ENCODE measurements at regions not wholly inside any gene's neighbourhood (a gene's known extent, or its start where the extent isn't known, plus 50 kb on each side); places are given as distances from the start of the nearest gene placed in this dataset.
A peak's percentile ranks its signal among the peaks of the same experiment; 100 is the strongest.
"Not testable (repeated sequence)": the region's sequence is repeated elsewhere in the genome, so short reads cannot be mapped to it uniquely, and the experiment has no call there.

- no peaks in the 10 kb centered on the region for H3K9me3 Mint-ChIP-seq
- no peaks in the 10 kb centered on the region for H3K36me3 Mint-ChIP-seq
- no peak overlapping the region for H3K4me3 Mint-ChIP-seq
- no peaks in the 10 kb centered on the region for H3K27me3 Mint-ChIP-seq
- peaks cover 0 to 7% of the 10 kb centered on the region in 2 donors for H3K4me1 Mint-ChIP-seq
- no peak overlapping the region for H3K27ac Mint-ChIP-seq
- DNase-seq (no peak), ATAC-seq (replicated peaks) (no peak)
These were observed 378.8 kb downstream of the OSTF1 start for GRCh38 chr9:75467142-75467541.

GRCh38 chr9:75471549-75472114, 383.3 kb downstream of the OSTF1 start:
- Mint-ChIP-seq H3K4me1 (peaks cover 0 to 7% of the 10 kb centered on the region in 2 donors), H3K27me3 (no peaks in the 10 kb centered on the region), H3K9me3 (no peaks in the 10 kb centered on the region), H3K27ac (no peak overlapping the region), H3K4me3 (no peak overlapping the region), H3K36me3 (no peaks in the 10 kb centered on the region)
- ATAC-seq (replicated peaks): peak in 1 of 2 donors; percentile 38
- DNase-seq: no peak

- no peak overlapping the region for H3K4me3 Mint-ChIP-seq
- H3K36me3 Mint-ChIP-seq: no peaks in the 10 kb centered on the region
- no peak overlapping the region for H3K27ac Mint-ChIP-seq
- H3K9me3 Mint-ChIP-seq: peaks cover 4 to 6% of the 10 kb centered on the region in 2 donors
- ATAC-seq (replicated peaks) (no peak), DNase-seq (no peak)
- H3K27me3 Mint-ChIP-seq: peaks cover 0 to 10% of the 10 kb centered on the region in 2 donors
- no peaks in the 10 kb centered on the region for H3K4me1 Mint-ChIP-seq
These were observed 394.3 kb downstream of the OSTF1 start for GRCh38 chr9:75482566-75482965.

- peaks cover 0 to under 1% of the 10 kb centered on the region in 2 donors for H3K9me3 Mint-ChIP-seq
- no peaks in the 10 kb centered on the region for H3K36me3 Mint-ChIP-seq
- ATAC-seq (replicated peaks) (no peak), DNase-seq (no peak)
- H3K27ac Mint-ChIP-seq: no peak overlapping the region
- no peaks in the 10 kb centered on the region for H3K4me1 Mint-ChIP-seq
- peaks cover 0 to 10% of the 10 kb centered on the region in 2 donors for H3K27me3 Mint-ChIP-seq
- H3K4me3 Mint-ChIP-seq: no peak overlapping the region
These were observed 395.3 kb downstream of the OSTF1 start for GRCh38 chr9:75483636-75484035.

GRCh38 chr9:75487856-75488718, 399.8 kb downstream of the OSTF1 start:
- H3K4me3 Mint-ChIP-seq: no peak overlapping the region
- DNase-seq (no peak), ATAC-seq (replicated peaks) (no peak)
- no peaks in the 10 kb centered on the region for H3K4me1 Mint-ChIP-seq
- peaks cover 4 to 10% of the 10 kb centered on the region in 2 donors for H3K9me3 Mint-ChIP-seq
- H3K36me3 Mint-ChIP-seq: no peaks in the 10 kb centered on the region
- H3K27ac Mint-ChIP-seq: no peak overlapping the region
- H3K27me3 Mint-ChIP-seq: no peaks in the 10 kb centered on the region

- Mint-ChIP-seq H3K27ac (no peak overlapping the region), H3K36me3 (no peaks in the 10 kb centered on the region), H3K27me3 (no peaks in the 10 kb centered on the region), H3K4me1 (no peaks in the 10 kb centered on the region), H3K9me3 (peaks cover 4 to 10% of the 10 kb centered on the region in 2 donors), H3K4me3 (no peak overlapping the region)
- DNase-seq (no peak), ATAC-seq (replicated peaks) (no peak)
These were observed 400.4 kb downstream of the OSTF1 start for GRCh38 chr9:75488719-75489110.

GRCh38 chr9:75490326-75490725, 400.1 kb upstream of the PCSK5 start:
- no peak for DNase-seq
- H3K27ac Mint-ChIP-seq: no peak overlapping the region
- no peak overlapping the region for H3K4me3 Mint-ChIP-seq

GRCh38 chr9:75491533-75491932, 398.9 kb upstream of the PCSK5 start:
- Mint-ChIP-seq H3K4me1 (no peaks in the 10 kb centered on the region), H3K27ac (no peak overlapping the region), H3K9me3 (peaks cover 4 to 10% of the 10 kb centered on the region in 2 donors), H3K36me3 (no peaks in the 10 kb centered on the region), H3K27me3 (no peaks in the 10 kb centered on the region), H3K4me3 (no peak overlapping the region)
- ATAC-seq (replicated peaks) (no peak), DNase-seq (no peak)

More at GRCh38 chr9:75490326-75490725, 400.1 kb upstream of the PCSK5 start:
- ATAC-seq (replicated peaks): no peak
- Mint-ChIP-seq H3K9me3 (peaks cover 4 to 10% of the 10 kb centered on the region in 2 donors), H3K36me3 (no peaks in the 10 kb centered on the region), H3K27me3 (no peaks in the 10 kb centered on the region), H3K4me1 (no peaks in the 10 kb centered on the region)

GRCh38 chr9:75499812-75500211, 390.7 kb upstream of the PCSK5 start:
- H3K9me3 Mint-ChIP-seq: peaks cover 0 to 2% of the 10 kb centered on the region in 2 donors
- ATAC-seq (replicated peaks) (no peak), DNase-seq (no peak)
- no peaks in the 10 kb centered on the region for H3K36me3 Mint-ChIP-seq
- H3K27ac Mint-ChIP-seq: no peak overlapping the region
- no peak overlapping the region for H3K4me3 Mint-ChIP-seq
- no peaks in the 10 kb centered on the region for H3K4me1 Mint-ChIP-seq
- H3K27me3 Mint-ChIP-seq: no peaks in the 10 kb centered on the region

- no peaks in the 10 kb centered on the region for H3K36me3 Mint-ChIP-seq
- H3K4me3 Mint-ChIP-seq: no peak overlapping the region
- no peak overlapping the region for H3K27ac Mint-ChIP-seq
- peaks cover 0 to 2% of the 10 kb centered on the region in 2 donors for H3K9me3 Mint-ChIP-seq
- DNase-seq (no peak), ATAC-seq (replicated peaks) (no peak)
- no peaks in the 10 kb centered on the region for H3K4me1 Mint-ChIP-seq
- no peaks in the 10 kb centered on the region for H3K27me3 Mint-ChIP-seq
These were observed 390.0 kb upstream of the PCSK5 start for GRCh38 chr9:75500479-75500878.

GRCh38 chr9:75500940-75501339, 389.5 kb upstream of the PCSK5 start:
- not testable (repeated sequence) for H3K27me3 Mint-ChIP-seq

GRCh38 chr9:75504721-75505120, 385.8 kb upstream of the PCSK5 start:
- no peaks in the 10 kb centered on the region for H3K36me3 Mint-ChIP-seq

More at GRCh38 chr9:75500940-75501339, 389.5 kb upstream of the PCSK5 start:
- H3K4me3 Mint-ChIP-seq; H3K4me1 Mint-ChIP-seq; H3K27ac Mint-ChIP-seq; DNase-seq; H3K9me3 Mint-ChIP-seq; H3K36me3 Mint-ChIP-seq; ATAC-seq (replicated peaks): not testable (repeated sequence)

GRCh38 chr9:75505654-75506053, 384.8 kb upstream of the PCSK5 start:
- no peaks in the 10 kb centered on the region for H3K36me3 Mint-ChIP-seq
- no peak overlapping the region for H3K27ac Mint-ChIP-seq
- no peaks in the 10 kb centered on the region for H3K27me3 Mint-ChIP-seq
- no peaks in the 10 kb centered on the region for H3K4me1 Mint-ChIP-seq
- no peak for ATAC-seq (replicated peaks)
- H3K4me3 Mint-ChIP-seq: no peak overlapping the region
- peaks cover 0 to 6% of the 10 kb centered on the region in 2 donors for H3K9me3 Mint-ChIP-seq
- DNase-seq: no peak

More at GRCh38 chr9:75504721-75505120, 385.8 kb upstream of the PCSK5 start:
- no peak for DNase-seq
- Mint-ChIP-seq H3K27me3 (no peaks in the 10 kb centered on the region), H3K9me3 (peaks cover 0 to 6% of the 10 kb centered on the region in 2 donors), H3K27ac (no peak overlapping the region), H3K4me3 (no peak overlapping the region), H3K4me1 (no peaks in the 10 kb centered on the region)
- ATAC-seq (replicated peaks): no peak

GRCh38 chr9:75529463-75529862, 361.0 kb upstream of the PCSK5 start:
- ATAC-seq (replicated peaks): no peak
- no peak overlapping the region for H3K4me3 Mint-ChIP-seq
- H3K4me1 Mint-ChIP-seq: no peaks in the 10 kb centered on the region
- no peaks in the 10 kb centered on the region for H3K36me3 Mint-ChIP-seq
- H3K27ac Mint-ChIP-seq: no peak overlapping the region
- no peak for DNase-seq
- peaks cover 0 to 6% of the 10 kb centered on the region in 2 donors for H3K9me3 Mint-ChIP-seq
- no peaks in the 10 kb centered on the region for H3K27me3 Mint-ChIP-seq

- no peak overlapping the region for H3K27ac Mint-ChIP-seq
These were observed 358.9 kb upstream of the PCSK5 start for GRCh38 chr9:75531588-75531987.

More at GRCh38 chr9:75531588-75531987, 358.9 kb upstream of the PCSK5 start:
- ATAC-seq (replicated peaks) (no peak), DNase-seq (no peak)
- Mint-ChIP-seq H3K4me3 (no peak overlapping the region), H3K36me3 (no peaks in the 10 kb centered on the region), H3K27me3 (no peaks in the 10 kb centered on the region), H3K4me1 (no peaks in the 10 kb centered on the region), H3K9me3 (no peaks in the 10 kb centered on the region)
